Hepatocyte (in vitro differentiated cells): ENCODE measurements at regions not wholly inside any gene's neighbourhood (a gene's known extent, or its start where the extent isn't known, plus 50 kb on each side); places are given as distances from the start of the nearest gene placed in this dataset.

Experiments used
- DNase-seq: peaks from one replicate; pipeline ENCODE4 v3.0.0-alpha.2; 2016; ENCODE audit warnings: low spot score
- H2AFZ ChIP-seq: fragments of 200-600 bp; sonication (generic); 2 replicates; pipeline ENCODE4 v1.6.0; 2016; ENCODE audit warnings: antibody characterized with exemption, mild to moderate bottlenecking
- H3K27ac ChIP-seq: fragments of 200-600 bp; sonication (generic); 2 replicates; pipeline ENCODE4 v1.5.1; 2016; ENCODE audit warnings: mild to moderate bottlenecking
- H3K27me3 ChIP-seq: fragments of 200-600 bp; sonication (generic); 2 replicates; pipeline ENCODE4 v1.6.1; 2016
- H3K36me3 ChIP-seq: fragments of 200-600 bp; sonication (generic); replicated peaks from 2 replicates; pipeline ENCODE4 v1.5.1; 2016; ENCODE audit warnings: low read depth; ENCODE audit not compliant: insufficient read depth
- H3K4me1 ChIP-seq: fragments of 200-600 bp; sonication (generic); 2 replicates; pipeline ENCODE4 v1.5.1; 2016; ENCODE audit warnings: mild to moderate bottlenecking, moderate library complexity; ENCODE audit not compliant: insufficient read depth
- H3K4me2 ChIP-seq: fragments of 200-600 bp; sonication (generic); 2 replicates; pipeline ENCODE4 v1.6.0; 2016
- H3K4me3 ChIP-seq: fragments of 200-600 bp; sonication (generic); 2 replicates; pipeline ENCODE4 v1.5.1; 2016; ENCODE audit warnings: mild to moderate bottlenecking
- H3K79me2 ChIP-seq: fragments of 200-600 bp; sonication (generic); 2 replicates; pipeline ENCODE4 v1.6.0; 2017; ENCODE audit warnings: mild to moderate bottlenecking
- H3K9me2 ChIP-seq: fragments of 200-600 bp; sonication (generic); replicated peaks from 2 replicates; pipeline ENCODE4 v1.6.0; 2017; ENCODE audit warnings: mild to moderate bottlenecking; ENCODE audit not compliant: insufficient read depth
- H3K9me3 ChIP-seq: fragments of 200-600 bp; sonication (generic); 2 replicates; pipeline ENCODE4 v1.5.1; 2016; ENCODE audit warnings: low read depth, mild to moderate bottlenecking
- H4K20me1 ChIP-seq: fragments of 200-600 bp; sonication (generic); 2 replicates; pipeline ENCODE4 v1.6.0; 2016; ENCODE audit warnings: mild to moderate bottlenecking; ENCODE audit not compliant: insufficient read depth, poor library complexity, severe bottlenecking
- EZH2 ChIP-seq: fragments of 200-600 bp; sonication (generic); IDR thresholded peaks from 2 replicates; pipeline ENCODE4 v1.6.1; 2016; ENCODE audit warnings: antibody characterized with exemption, mild to moderate bottlenecking, borderline replicate concordance
- EZH2phosphoT487 ChIP-seq: fragments of 200-600 bp; sonication (generic); IDR thresholded peaks from one replicate; pipeline ENCODE4 v1.6.1; 2018; ENCODE audit warnings: antibody characterized with exemption, mild to moderate bottlenecking, low read depth, moderate library complexity; ENCODE audit not compliant: unreplicated experiment, severe bottlenecking
- WGBS: methylation state at CpG from one replicate; pipeline ENCODE4 v1.1.6; 2016; ENCODE audit warnings: low lambda C conversion rate; ENCODE audit errors: missing lambda C conversion rate; 5-methylcytosine and 5-hydroxymethylcytosine counted together
- TF ChIP-seq, protein P1 (sequence below): fragments of 200-600 bp; sonication (generic); IDR thresholded peaks from 2 replicates; pipeline ENCODE4 v1.5.1; 2016; ENCODE audit warnings: antibody characterized with exemption, mild to moderate bottlenecking; ENCODE audit not compliant: poor library complexity

DNA sequence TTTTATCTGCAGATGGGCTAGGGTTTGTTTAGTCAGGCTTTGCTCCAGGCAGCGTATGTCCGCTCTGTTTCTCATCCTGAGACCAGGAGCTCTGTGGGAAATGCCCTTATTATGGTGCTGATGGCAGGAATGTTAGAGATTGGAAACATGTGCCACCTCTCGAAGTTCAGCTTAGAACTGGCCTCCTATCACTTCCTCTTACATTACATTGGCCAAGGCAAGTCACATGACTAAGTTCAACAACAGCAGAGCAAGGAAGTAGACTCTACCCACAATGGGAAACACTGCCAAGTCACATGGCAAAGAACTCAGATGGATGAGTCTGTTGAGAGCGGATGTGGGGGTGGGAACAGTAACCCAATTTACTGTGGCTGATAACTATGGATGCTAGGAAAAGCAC, 161.9 kb upstream of the WSCD2 start:
- Histone ChIP-seq H3K36me3 (no peaks in the 10 kb centered on the region), H3K4me1 (no peaks in the 10 kb centered on the region)
- WGBS, result 75% methylated on average over 4 of the region's 4 CpGs

DNA sequence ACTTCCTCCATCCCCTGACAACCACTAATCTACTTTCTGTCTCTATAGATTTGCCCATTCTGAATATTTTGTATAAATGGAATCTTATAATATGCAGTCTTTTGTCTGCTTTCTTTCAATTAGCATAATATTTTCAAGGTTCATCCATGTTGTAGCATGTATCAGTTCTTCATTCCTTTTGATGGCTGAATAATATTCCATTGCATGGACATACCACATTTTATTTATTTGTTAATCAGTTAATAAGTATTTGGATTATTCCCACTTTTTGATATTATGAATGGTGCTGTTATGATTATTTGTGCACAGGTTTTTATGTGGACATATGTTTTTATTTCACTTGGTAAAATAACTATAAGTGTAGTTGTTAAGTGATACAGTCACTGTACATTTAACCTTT, 155.1 kb upstream of the WSCD2 start:
- Histone ChIP-seq H3K36me3 (no peaks in the 10 kb centered on the region), H3K27me3 (no peaks in the 10 kb centered on the region), H3K79me2 (no peaks in the 10 kb centered on the region), H3K4me3 (no peak overlapping the region), H2AFZ (no peak overlapping the region), H3K9me2 (no peaks in the 10 kb centered on the region), H3K4me1 (no peaks in the 10 kb centered on the region), H4K20me1 (no peaks in the 10 kb centered on the region), H3K27ac (no peak overlapping the region), H3K4me2 (no peak overlapping the region), H3K9me3 (peaks cover 6% of the 10 kb centered on the region)
- DNase-seq, result no peak
- TF ChIP-seq EZH2phosphoT487, result no peak

More for the DNA sequence above, 161.9 kb upstream of the WSCD2 start:
- Histone ChIP-seq H2AFZ (no peak overlapping the region), H3K4me2 (no peak overlapping the region), H4K20me1 (no peaks in the 10 kb centered on the region), H3K9me3 (no peaks in the 10 kb centered on the region), H3K4me3 (no peak overlapping the region), H3K27me3 (no peaks in the 10 kb centered on the region), H3K79me2 (no peaks in the 10 kb centered on the region), H3K27ac (no peak overlapping the region), H3K9me2 (no peaks in the 10 kb centered on the region)
- no peak for DNase-seq
- TF ChIP-seq, protein P1, sequence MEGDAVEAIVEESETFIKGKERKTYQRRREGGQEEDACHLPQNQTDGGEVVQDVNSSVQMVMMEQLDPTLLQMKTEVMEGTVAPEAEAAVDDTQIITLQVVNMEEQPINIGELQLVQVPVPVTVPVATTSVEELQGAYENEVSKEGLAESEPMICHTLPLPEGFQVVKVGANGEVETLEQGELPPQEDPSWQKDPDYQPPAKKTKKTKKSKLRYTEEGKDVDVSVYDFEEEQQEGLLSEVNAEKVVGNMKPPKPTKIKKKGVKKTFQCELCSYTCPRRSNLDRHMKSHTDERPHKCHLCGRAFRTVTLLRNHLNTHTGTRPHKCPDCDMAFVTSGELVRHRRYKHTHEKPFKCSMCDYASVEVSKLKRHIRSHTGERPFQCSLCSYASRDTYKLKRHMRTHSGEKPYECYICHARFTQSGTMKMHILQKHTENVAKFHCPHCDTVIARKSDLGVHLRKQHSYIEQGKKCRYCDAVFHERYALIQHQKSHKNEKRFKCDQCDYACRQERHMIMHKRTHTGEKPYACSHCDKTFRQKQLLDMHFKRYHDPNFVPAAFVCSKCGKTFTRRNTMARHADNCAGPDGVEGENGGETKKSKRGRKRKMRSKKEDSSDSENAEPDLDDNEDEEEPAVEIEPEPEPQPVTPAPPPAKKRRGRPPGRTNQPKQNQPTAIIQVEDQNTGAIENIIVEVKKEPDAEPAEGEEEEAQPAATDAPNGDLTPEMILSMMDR, result no peak
- TF ChIP-seq EZH2 (no peak), EZH2phosphoT487 (no peak)

DNA sequence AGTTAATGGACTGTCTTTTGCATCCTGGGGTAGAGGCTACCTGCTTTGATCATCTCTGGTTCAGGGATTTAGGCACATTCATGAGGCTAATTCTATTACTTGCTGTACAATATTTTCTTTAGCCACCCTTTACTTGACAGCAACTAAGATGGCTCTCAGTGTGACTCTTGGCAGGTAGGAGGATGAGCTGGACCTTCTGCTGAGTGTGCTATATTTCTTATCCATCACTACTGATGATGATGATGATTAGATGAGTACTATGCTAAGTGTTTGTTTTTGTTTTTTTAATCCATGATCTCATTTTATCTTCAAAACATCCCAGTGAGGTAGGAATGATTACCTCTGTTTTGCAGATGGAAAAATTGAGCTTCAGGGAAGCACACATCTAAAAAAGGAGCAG, 152.8 kb upstream of the WSCD2 start:
- H2AFZ ChIP-seq, result no peak overlapping the region
- no peaks in the 10 kb centered on the region for H3K4me1 ChIP-seq
- H4K20me1 ChIP-seq, result no peaks in the 10 kb centered on the region
- no peaks in the 10 kb centered on the region for H3K79me2 ChIP-seq
- TF ChIP-seq, protein P1, result no peak
- TF ChIP-seq EZH2phosphoT487 (no peak), EZH2 (no peak)
- H3K27ac ChIP-seq, result no peak overlapping the region
- H3K9me2 ChIP-seq, result no peaks in the 10 kb centered on the region
- no peak overlapping the region for H3K4me2 ChIP-seq
- no peaks in the 10 kb centered on the region for H3K36me3 ChIP-seq
- peaks cover 6% of the 10 kb centered on the region for H3K9me3 ChIP-seq
- peaks cover 6% of the 10 kb centered on the region for H3K27me3 ChIP-seq
- H3K4me3 ChIP-seq, result no peak overlapping the region
- no peak for DNase-seq

DNA sequence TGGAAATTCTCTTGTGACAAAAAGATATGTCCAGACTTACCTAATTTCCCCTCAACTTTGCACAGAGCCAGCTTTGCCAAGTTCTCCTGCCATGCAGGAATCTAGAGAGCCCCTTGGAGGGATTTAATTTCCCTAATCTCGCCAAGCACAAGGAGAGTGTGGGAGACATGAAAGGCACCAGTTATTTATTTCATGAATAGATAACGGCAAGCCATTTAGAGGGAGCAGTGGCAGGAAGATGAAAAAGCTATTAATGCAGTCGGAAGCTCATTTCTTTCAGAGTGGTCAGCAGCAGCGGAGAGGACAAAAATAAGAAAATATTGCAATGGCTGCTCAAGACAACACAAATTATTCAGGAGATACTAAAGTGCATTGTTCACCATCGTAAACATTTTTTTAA, 150.9 kb upstream of the WSCD2 start:
- 43% methylated on average over 5 of the region's 5 CpGs for WGBS
- no peaks in the 10 kb centered on the region for H3K4me1 ChIP-seq
- no peak for TF ChIP-seq EZH2phosphoT487
- TF ChIP-seq, protein P1, result no peak
- TF ChIP-seq EZH2, result no peak

More for the DNA sequence above, 150.9 kb upstream of the WSCD2 start:
- Histone ChIP-seq H2AFZ (no peak overlapping the region), H3K27me3 (peaks cover 6% of the 10 kb centered on the region), H4K20me1 (no peaks in the 10 kb centered on the region), H3K79me2 (no peaks in the 10 kb centered on the region), H3K4me2 (no peak overlapping the region), H3K9me2 (no peaks in the 10 kb centered on the region), H3K9me3 (peaks cover 6% of the 10 kb centered on the region), H3K4me3 (no peak overlapping the region), H3K36me3 (no peaks in the 10 kb centered on the region), H3K27ac (no peak overlapping the region)
- no peak for DNase-seq
